H9 (cell line): ENCODE measurements at regions not wholly inside any gene's neighbourhood (a gene's known extent, or its start where the extent isn't known, plus 50 kb on each side); places are given as distances from the start of the nearest gene placed in this dataset.

ENCODE experiments used
- DNase-seq: peaks from one replicate; pipeline ENCODE4 v3.0.0-alpha.2; 2017
- H2AFZ ChIP-seq: one replicate; pipeline ENCODE4 v1.6.1; 2013; ENCODE audit warnings: mild to moderate bottlenecking, low read length, control low read depth, moderate library complexity
- H2AK5ac ChIP-seq: 2 replicates; pipeline ENCODE4 v1.6.1; 2013; ENCODE audit warnings: low read length, control low read depth, mixed read lengths; ENCODE audit not compliant: insufficient read length
- H2BK120ac ChIP-seq: one replicate; pipeline ENCODE4 v1.6.1; 2013; ENCODE audit warnings: low read depth, mild to moderate bottlenecking, low read length, control low read depth, inconsistent platforms; ENCODE audit not compliant: poor library complexity, severe bottlenecking
- H2BK12ac ChIP-seq: 2 replicates; pipeline ENCODE4 v1.6.1; 2013; ENCODE audit warnings: low read length, control low read depth, mixed read lengths, low read depth; ENCODE audit not compliant: insufficient read length
- H2BK15ac ChIP-seq: 2 replicates; pipeline ENCODE4 v1.6.1; 2013; ENCODE audit warnings: low read depth, low read length, control low read depth
- H2BK20ac ChIP-seq: one replicate; pipeline ENCODE4 v1.6.1; 2013; ENCODE audit warnings: low read depth, mild to moderate bottlenecking, low read length, control low read depth, inconsistent platforms; ENCODE audit not compliant: poor library complexity, severe bottlenecking
- H2BK5ac ChIP-seq: 2 replicates; pipeline ENCODE4 v1.6.1; 2013; ENCODE audit warnings: low read length, control low read depth, mixed read lengths; ENCODE audit not compliant: insufficient read length
- H3K14ac ChIP-seq: 2 replicates; pipeline ENCODE4 v1.6.1; 2013; ENCODE audit warnings: low read length, control low read depth; ENCODE audit not compliant: insufficient read depth
- H3K18ac ChIP-seq: 2 replicates; pipeline ENCODE4 v1.6.1; 2013; ENCODE audit warnings: low read depth, mild to moderate bottlenecking, mixed read lengths, low read length, control low read depth; ENCODE audit not compliant: insufficient read length
- H3K23ac ChIP-seq: 2 replicates; pipeline ENCODE4 v1.6.1; 2013; ENCODE audit warnings: low read length, control low read depth, mixed read lengths, low read depth; ENCODE audit not compliant: insufficient read length
- H3K23me2 ChIP-seq: 2 replicates; pipeline ENCODE4 v1.6.1; 2013; ENCODE audit warnings: low read depth, mild to moderate bottlenecking, mixed read lengths, low read length, control low read depth; ENCODE audit not compliant: insufficient read length, poor library complexity, severe bottlenecking
- H3K27ac ChIP-seq: 2 replicates; pipeline ENCODE4 v1.5.1; 2013; ENCODE audit warnings: low read length, control low read depth, mixed read lengths, low read depth; ENCODE audit not compliant: insufficient read length
- H3K27me3 ChIP-seq: 2 replicates; pipeline ENCODE4 v1.6.1; 2013; ENCODE audit warnings: low read length, control low read depth, inconsistent platforms; ENCODE audit not compliant: insufficient read depth
- H3K4ac ChIP-seq: 2 replicates; pipeline ENCODE4 v1.6.1; 2013; ENCODE audit warnings: low read depth, mild to moderate bottlenecking, control low read depth, inconsistent platforms, low read length, moderate library complexity
- H3K4me1 ChIP-seq: 2 replicates; pipeline ENCODE4 v1.6.1; 2013; ENCODE audit warnings: low read length, control low read depth, inconsistent platforms; ENCODE audit not compliant: insufficient read depth
- H3K4me2 ChIP-seq: 2 replicates; pipeline ENCODE4 v1.6.1; 2013; ENCODE audit warnings: low read length, control low read depth, mixed read lengths; ENCODE audit not compliant: insufficient read length, insufficient read depth
- H3K56ac ChIP-seq: 2 replicates; pipeline ENCODE4 v1.6.1; 2013; ENCODE audit warnings: low read depth, mild to moderate bottlenecking, mixed read lengths, low read length, control low read depth; ENCODE audit not compliant: insufficient read length
- H3K79me1 ChIP-seq: 2 replicates; pipeline ENCODE4 v1.6.1; 2013; ENCODE audit warnings: low read depth, mild to moderate bottlenecking, moderate library complexity, low read length, control low read depth, inconsistent platforms; ENCODE audit not compliant: insufficient read depth, poor library complexity, severe bottlenecking
- H3K79me2 ChIP-seq: 2 replicates; pipeline ENCODE4 v1.6.1; 2013; ENCODE audit warnings: low read length, control low read depth, inconsistent platforms; ENCODE audit not compliant: insufficient read depth
- H3K9ac ChIP-seq: 2 replicates; pipeline ENCODE4 v1.6.1; 2013; ENCODE audit warnings: low read length, control low read depth, mixed read lengths; ENCODE audit not compliant: insufficient read length; ENCODE audit errors: extremely low read depth
- H3K9me3 ChIP-seq: one replicate; pipeline ENCODE4 v1.6.1; 2013; ENCODE audit warnings: low read depth, low read length, inconsistent platforms; ENCODE audit not compliant: control insufficient read depth
- H3T11ph ChIP-seq: one replicate; pipeline ENCODE4 v1.6.1; 2013; ENCODE audit warnings: mild to moderate bottlenecking, low read length, control low read depth, inconsistent platforms
- H4K20me1 ChIP-seq: one replicate; pipeline ENCODE4 v1.6.1; 2013; ENCODE audit not compliant: control insufficient read depth, insufficient read length, insufficient read depth
- H4K5ac ChIP-seq: 2 replicates; pipeline ENCODE4 v1.6.1; 2013; ENCODE audit warnings: low read depth, mild to moderate bottlenecking, mixed read lengths, low read length, control low read depth; ENCODE audit not compliant: insufficient read length
- H4K8ac ChIP-seq: replicated peaks from 2 replicates; pipeline ENCODE4 v1.6.1; 2013; ENCODE audit warnings: low read length, control low read depth, mixed read lengths, low read depth; ENCODE audit not compliant: insufficient read length
- H4K91ac ChIP-seq: 2 replicates; pipeline ENCODE4 v1.6.1; 2013; ENCODE audit warnings: low read depth, mild to moderate bottlenecking, moderate library complexity, mixed read lengths, low read length, control low read depth; ENCODE audit not compliant: insufficient read length
- H3K27ac Mint-ChIP-seq, 3 experiments: 2 replicates in 2 of 3; 3 replicates in 1 of 3; pipeline ENCODE4 v1.8.0; 2020 to 2021; ENCODE audit warnings: mixed read lengths in 3 of 3, mild to moderate bottlenecking in 1 of 3, moderate library complexity in 1 of 3
- H3K27me3 Mint-ChIP-seq: 2 replicates; pipeline ENCODE4 v1.8.0; 2021; ENCODE audit warnings: low read depth, mild to moderate bottlenecking, moderate library complexity, mixed read lengths
- H3K36me3 Mint-ChIP-seq, 3 experiments: 2 replicates in 2 of 3; 3 replicates in 1 of 3; pipeline ENCODE4 v1.8.0; 2020 to 2021; ENCODE audit warnings: low read depth in 3 of 3, mixed read lengths in 3 of 3; ENCODE audit not compliant: insufficient read depth in 1 of 3
- H3K4me1 Mint-ChIP-seq, 2 experiments: 2 replicates each; pipeline ENCODE4 v1.8.0; 2020; ENCODE audit warnings: mixed read lengths in 2 of 2
- H3K4me3 Mint-ChIP-seq, 2 experiments: 2 replicates in 1 of 2; 3 replicates in 1 of 2; pipeline ENCODE4 v1.8.0; 2020 to 2021; ENCODE audit warnings: mild to moderate bottlenecking in 2 of 2, mixed read lengths in 2 of 2, moderate library complexity in 1 of 2
- H3K9me3 Mint-ChIP-seq, 2 experiments: 2 replicates in 1 of 2; 3 replicates in 1 of 2; pipeline ENCODE4 v1.8.0; 2020; ENCODE audit warnings: mild to moderate bottlenecking in 2 of 2, mixed read lengths in 2 of 2, moderate library complexity in 1 of 2
- WGBS: extraction: QIAGEN DNeasy Blood & Tissue Kit; methylation state at CpG from one replicate; pipeline ENCODE4 v1.1.7; 2013; ENCODE audit warnings: missing lambda C conversion rate, low lambda C conversion rate, mixed read lengths; ENCODE audit not compliant: insufficient read length; ENCODE audit errors: extremely low coverage; 5-methylcytosine and 5-hydroxymethylcytosine counted together
- TF ChIP-seq, protein P1 (sequence below): fragments of 200-600 bp; sonication (generic); conservative IDR thresholded peaks from 3 replicates; pipeline ENCODE4 v1.8.0; 2021; ENCODE audit warnings: antibody characterized with exemption, mild to moderate bottlenecking

- H3K79me1 ChIP-seq = no peaks in the 10 kb centered on the region
- H3K4ac ChIP-seq = no peak overlapping the region
- peaks cover 18% of the 10 kb centered on the region for H3K23me2 ChIP-seq
- no peaks in the 10 kb centered on the region for H3K79me2 ChIP-seq
- H2BK120ac ChIP-seq = no peak overlapping the region
- H4K5ac ChIP-seq = no peak overlapping the region
- TF ChIP-seq, protein P1, sequence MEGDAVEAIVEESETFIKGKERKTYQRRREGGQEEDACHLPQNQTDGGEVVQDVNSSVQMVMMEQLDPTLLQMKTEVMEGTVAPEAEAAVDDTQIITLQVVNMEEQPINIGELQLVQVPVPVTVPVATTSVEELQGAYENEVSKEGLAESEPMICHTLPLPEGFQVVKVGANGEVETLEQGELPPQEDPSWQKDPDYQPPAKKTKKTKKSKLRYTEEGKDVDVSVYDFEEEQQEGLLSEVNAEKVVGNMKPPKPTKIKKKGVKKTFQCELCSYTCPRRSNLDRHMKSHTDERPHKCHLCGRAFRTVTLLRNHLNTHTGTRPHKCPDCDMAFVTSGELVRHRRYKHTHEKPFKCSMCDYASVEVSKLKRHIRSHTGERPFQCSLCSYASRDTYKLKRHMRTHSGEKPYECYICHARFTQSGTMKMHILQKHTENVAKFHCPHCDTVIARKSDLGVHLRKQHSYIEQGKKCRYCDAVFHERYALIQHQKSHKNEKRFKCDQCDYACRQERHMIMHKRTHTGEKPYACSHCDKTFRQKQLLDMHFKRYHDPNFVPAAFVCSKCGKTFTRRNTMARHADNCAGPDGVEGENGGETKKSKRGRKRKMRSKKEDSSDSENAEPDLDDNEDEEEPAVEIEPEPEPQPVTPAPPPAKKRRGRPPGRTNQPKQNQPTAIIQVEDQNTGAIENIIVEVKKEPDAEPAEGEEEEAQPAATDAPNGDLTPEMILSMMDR = no peak
- Mint-ChIP-seq H3K27ac (peak overlapping the region; percentile 38 to 91 (median 90); a peak in 6 of 7 replicates), H3K9me3 (peaks cover 0 to 3% of the 10 kb centered on the region in 2 experiments; a peak in 1 of 5 replicates), H3K36me3 (no peaks in the 10 kb centered on the region), H3K27me3 (peaks cover 27% of the 10 kb centered on the region), H3K4me3 (peak overlapping the region; percentile 91 to 98), H3K4me1 (peaks cover 28 to 35% of the 10 kb centered on the region in 2 experiments)
- no peak overlapping the region for H2AFZ ChIP-seq
- H3K9ac ChIP-seq = peak overlapping the region; percentile 85
- no peaks in the 10 kb centered on the region for H3K9me3 ChIP-seq
- no peak overlapping the region for H2BK12ac ChIP-seq
- no peak overlapping the region for H2AK5ac ChIP-seq
- no peak overlapping the region for H3T11ph ChIP-seq
- no peak overlapping the region for H2BK5ac ChIP-seq
- no peak for DNase-seq
- no CpG with 5 or more reads among the region's 8 CpGs for WGBS
- H3K27me3 ChIP-seq = no peaks in the 10 kb centered on the region
- no peak overlapping the region for H3K23ac ChIP-seq
- H3K18ac ChIP-seq = no peak overlapping the region
- H3K27ac ChIP-seq = no peak overlapping the region
- no peak overlapping the region for H2BK20ac ChIP-seq
- no peak overlapping the region for H4K91ac ChIP-seq
- no peak overlapping the region for H4K8ac ChIP-seq
- H3K4me1 ChIP-seq = 0 out of 2 replicates have a peak, but pooled peaks cover 3% of the 10 kb centered on the region
- no peaks in the 10 kb centered on the region for H4K20me1 ChIP-seq
- no peak overlapping the region for H2BK15ac ChIP-seq
- H3K56ac ChIP-seq = no peak overlapping the region
- H3K14ac ChIP-seq = no peak overlapping the region
- H3K4me2 ChIP-seq = peak overlapping the region; percentile 95
Measured at GRCh38 chr6:28587746-28588075, 62.0 kb downstream of the GPX5 start.
